HG03097 (cell line): ENCODE measurements at regions not wholly inside any gene's neighbourhood (a gene's known extent, or its start where the extent isn't known, plus 50 kb on each side); places are given as distances from the start of the nearest gene placed in this dataset.
"Not testable (repeated sequence)": the region's sequence is repeated elsewhere in the genome, so short reads cannot be mapped to it uniquely, and the experiment has no call there.

Experiments used
- ATAC-seq: cut with Tn5 transposase; IDR thresholded peaks from one replicate; pipeline ENCODE4 v1.9.1; 2021; ENCODE audit not compliant: unreplicated experiment, low FRiP score

GRCh38 chr7:138249975-138250374 is 173.7 kb downstream of the AKR1D1 start:
- no peak for ATAC-seq

- not testable (repeated sequence) for ATAC-seq
These were observed 176.4 kb downstream of the AKR1D1 start for GRCh38 chr7:138252666-138253065.

GRCh38 chr7:138254444-138254843 is 178.2 kb downstream of the AKR1D1 start:
- ATAC-seq, result no peak

GRCh38 chr7:138257459-138258196 is 181.4 kb downstream of the AKR1D1 start:
- no peak for ATAC-seq

GRCh38 chr7:138258197-138258559 is 181.9 kb downstream of the AKR1D1 start:
- no peak for ATAC-seq

GRCh38 chr7:138259675-138260074 is 183.4 kb downstream of the AKR1D1 start:
- no peak for ATAC-seq

GRCh38 chr7:138267934-138268333 is 191.7 kb downstream of the AKR1D1 start:
- ATAC-seq, result no peak

- no peak for ATAC-seq
These were observed 183.2 kb upstream of the TRIM24 start for GRCh38 chr7:138276891-138277290.

GRCh38 chr7:138278601-138279000 is 181.5 kb upstream of the TRIM24 start:
- ATAC-seq, result no peak

- ATAC-seq, result no peak
These were observed 177.1 kb upstream of the TRIM24 start for GRCh38 chr7:138282997-138283396.

GRCh38 chr7:138285129-138285528 is 174.9 kb upstream of the TRIM24 start:
- no peak for ATAC-seq

GRCh38 chr7:138286846-138287245 is 173.2 kb upstream of the TRIM24 start:
- no peak for ATAC-seq

- ATAC-seq, result no peak
These were observed 172.5 kb upstream of the TRIM24 start for GRCh38 chr7:138287549-138287948.

GRCh38 chr7:138289082-138289481 is 171.0 kb upstream of the TRIM24 start:
- no peak for ATAC-seq

GRCh38 chr7:138289864-138290263 is 170.2 kb upstream of the TRIM24 start:
- no peak for ATAC-seq

GRCh38 chr7:138292951-138293350 is 167.1 kb upstream of the TRIM24 start:
- no peak for ATAC-seq

- ATAC-seq, result peak; percentile 68
These were observed 164.9 kb upstream of the TRIM24 start for GRCh38 chr7:138295049-138295637.

GRCh38 chr7:138297526-138297925 is 162.5 kb upstream of the TRIM24 start:
- ATAC-seq, result no peak

GRCh38 chr7:138299066-138299465 is 161.0 kb upstream of the TRIM24 start:
- ATAC-seq, result no peak

- ATAC-seq, result no peak
These were observed 156.6 kb upstream of the TRIM24 start for GRCh38 chr7:138303230-138304070.

- no peak for ATAC-seq
These were observed 156.1 kb upstream of the TRIM24 start for GRCh38 chr7:138304071-138304320.

GRCh38 chr7:138307633-138308032 is 152.4 kb upstream of the TRIM24 start:
- no peak for ATAC-seq
